ENCODE measurements at regions not wholly inside any gene's neighbourhood (a gene's known extent, or its start where the extent isn't known, plus 50 kb on each side); places are given as distances from the start of the nearest gene placed in this dataset.

DNA sequence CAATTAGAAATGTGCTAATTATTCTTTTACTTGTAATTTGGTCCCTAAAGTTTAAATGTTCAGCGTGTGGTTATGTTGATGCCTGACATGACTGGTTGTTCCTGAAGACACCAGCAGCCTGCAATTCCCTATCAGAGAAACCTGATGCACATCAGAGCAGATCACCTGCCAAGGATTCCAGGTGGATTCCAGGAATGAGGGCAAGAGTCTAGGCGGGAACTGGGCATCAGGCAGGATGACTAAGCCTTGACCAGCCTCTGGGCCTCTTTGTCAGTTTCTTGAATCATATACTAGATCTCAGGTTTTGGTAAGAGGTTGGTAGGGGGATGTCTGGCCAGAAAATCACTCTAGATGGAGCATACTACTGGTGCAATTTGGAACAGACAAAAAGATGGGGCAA is 130.7 kb upstream of the TNR start:
- TF ChIP-seq, protein P1, sequence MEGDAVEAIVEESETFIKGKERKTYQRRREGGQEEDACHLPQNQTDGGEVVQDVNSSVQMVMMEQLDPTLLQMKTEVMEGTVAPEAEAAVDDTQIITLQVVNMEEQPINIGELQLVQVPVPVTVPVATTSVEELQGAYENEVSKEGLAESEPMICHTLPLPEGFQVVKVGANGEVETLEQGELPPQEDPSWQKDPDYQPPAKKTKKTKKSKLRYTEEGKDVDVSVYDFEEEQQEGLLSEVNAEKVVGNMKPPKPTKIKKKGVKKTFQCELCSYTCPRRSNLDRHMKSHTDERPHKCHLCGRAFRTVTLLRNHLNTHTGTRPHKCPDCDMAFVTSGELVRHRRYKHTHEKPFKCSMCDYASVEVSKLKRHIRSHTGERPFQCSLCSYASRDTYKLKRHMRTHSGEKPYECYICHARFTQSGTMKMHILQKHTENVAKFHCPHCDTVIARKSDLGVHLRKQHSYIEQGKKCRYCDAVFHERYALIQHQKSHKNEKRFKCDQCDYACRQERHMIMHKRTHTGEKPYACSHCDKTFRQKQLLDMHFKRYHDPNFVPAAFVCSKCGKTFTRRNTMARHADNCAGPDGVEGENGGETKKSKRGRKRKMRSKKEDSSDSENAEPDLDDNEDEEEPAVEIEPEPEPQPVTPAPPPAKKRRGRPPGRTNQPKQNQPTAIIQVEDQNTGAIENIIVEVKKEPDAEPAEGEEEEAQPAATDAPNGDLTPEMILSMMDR (IDR thresholded peaks at IDR 0.05; ENCODE audit: poor library complexity): no peak
- TF ChIP-seq EZH2 (IDR thresholded peaks at IDR 0.05; ENCODE audit: borderline replicate concordance) (no peak), EZH2phosphoT487 (IDR thresholded peaks at IDR 0.05; ENCODE audit: low read depth, severe bottlenecking, unreplicated experiment) (no peak)

Measured in hepatocyte (in vitro differentiated cells).